Lung (tissue), 11 donors: ENCODE measurements at regions not wholly inside any gene's neighbourhood (a gene's known extent, or its start where the extent isn't known, plus 50 kb on each side); places are given as distances from the start of the nearest gene placed in this dataset.
A peak's percentile ranks its signal among the peaks of the same experiment; 100 is the strongest.

Source experiments
- ATAC-seq: fragments of 200-7000 bp; cut with Tn5 transposase; one replicate; pipeline ENCODE4 v1.9.1; 2020; ENCODE audit warnings: moderate number of reproducible peaks; ENCODE audit not compliant: insufficient read depth, low FRiP score
- DNase-seq, 3 donors: peaks; one replicate each; pipeline ENCODE4 v3.0.0-alpha.2; 2013 to 2017
- H3K27ac ChIP-seq, 2 donors: one replicate each; pipeline ENCODE4 v1.5.1; 2013; ENCODE audit warnings: mild to moderate bottlenecking in 2 of 2, moderate library complexity in 2 of 2, control low read depth in 1 of 2, inconsistent platforms in 1 of 2, low read depth in 1 of 2, low read length in 1 of 2
- H3K27me3 ChIP-seq, 3 donors: one replicate each; pipeline ENCODE4 v1.5.1; 2013; ENCODE audit warnings: low read length in 2 of 3; ENCODE audit not compliant: control insufficient read depth in 3 of 3, insufficient read depth in 3 of 3
- H3K36me3 ChIP-seq, 4 donors: one replicate each; pipeline ENCODE4 v1.5.1; 2013; ENCODE audit warnings: low read length in 4 of 4, mild to moderate bottlenecking in 1 of 4, moderate library complexity in 1 of 4; ENCODE audit not compliant: control insufficient read depth in 4 of 4, insufficient read depth in 4 of 4
- H3K4me1 ChIP-seq, 5 donors: one replicate each; pipeline ENCODE4 v1.5.1; 2013; ENCODE audit warnings: low read length in 5 of 5, mild to moderate bottlenecking in 2 of 5, moderate library complexity in 1 of 5; ENCODE audit not compliant: control insufficient read depth in 5 of 5, insufficient read depth in 5 of 5
- H3K4me3 ChIP-seq: one replicate; pipeline ENCODE4 v1.5.1; 2013; ENCODE audit warnings: mild to moderate bottlenecking, control low read depth, moderate library complexity
- H3K9ac ChIP-seq, 2 donors: one replicate each; pipeline ENCODE4 v1.5.1; 2013; ENCODE audit warnings: low read length in 2 of 2, control low read depth in 1 of 2; ENCODE audit not compliant: insufficient read depth in 1 of 2
- H3K9me3 ChIP-seq, 4 donors: one replicate each; pipeline ENCODE4 v1.5.1; 2013; ENCODE audit warnings: low read length in 3 of 4, mild to moderate bottlenecking in 1 of 4, moderate library complexity in 1 of 4; ENCODE audit not compliant: control insufficient read depth in 4 of 4, insufficient read depth in 3 of 4
- CTCF ChIP-seq: IDR thresholded peaks from 2 replicates; pipeline ENCODE4 v1.5.1; 2012; ENCODE audit warnings: mild to moderate bottlenecking; ENCODE audit errors: control extremely low read depth, extremely low read depth
- WGBS, 2 donors: extraction: QIAGEN DNeasy Blood & Tissue Kit; methylation state at CpG; one replicate each; pipeline ENCODE4 v1.1.7; 2013; 5-methylcytosine and 5-hydroxymethylcytosine counted together
- donor health status: control.
- donor health status: control.
- donor health status: Bipolar disorder and iron deficiency.
- donor health status: healthy.
- donor health status: DM: yes; HTN: yes; CAD: no.

- Histone ChIP-seq H3K4me1 (no peaks in the 10 kb centered on the region), H3K9ac (no peak overlapping the region), H3K27ac (no peak overlapping the region), H3K9me3 (peaks cover 0 to 7% (median under 1%) of the 10 kb centered on the region in 4 donors), H3K4me3 (no peak overlapping the region), H3K27me3 (no peaks in the 10 kb centered on the region), H3K36me3 (no peaks in the 10 kb centered on the region)
- 70 to 98% methylated on average over 1 of the region's 1 CpG for WGBS, 2 donors
- TF ChIP-seq CTCF, result no peak
- DNase-seq (no peak), ATAC-seq (no peak)
Observed at GRCh38 chr1:73096841-73097240, 814.5 kb upstream of the NEGR1 start.

DNA sequence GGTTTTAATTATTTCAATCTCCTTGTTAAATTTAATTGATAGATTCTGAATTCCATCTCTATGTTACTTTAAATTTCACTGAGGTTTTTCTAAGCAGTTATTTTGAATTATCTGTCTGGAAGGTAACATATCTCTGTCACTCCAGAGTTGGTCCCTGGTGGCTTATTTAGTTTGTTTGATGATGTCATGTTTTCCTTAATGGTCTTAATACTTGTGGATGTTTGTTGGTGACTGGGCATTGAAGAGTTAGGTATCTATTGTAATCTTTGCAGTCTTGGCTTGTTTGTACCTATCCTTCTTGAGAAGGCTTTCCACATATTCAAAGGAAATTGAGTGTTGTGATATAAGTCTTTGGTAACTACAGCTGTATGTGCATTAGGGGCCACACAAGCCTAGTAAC is 810.0 kb upstream of the NEGR1 start:
- Histone ChIP-seq H3K9ac (no peak overlapping the region), H3K36me3 (no peaks in the 10 kb centered on the region), H3K4me3 (no peak overlapping the region), H3K9me3 (peaks cover 0 to 7% (median 3%) of the 10 kb centered on the region in 4 donors), H3K4me1 (no peaks in the 10 kb centered on the region), H3K27ac (no peak overlapping the region), H3K27me3 (no peaks in the 10 kb centered on the region)
- ATAC-seq, result no peak
- DNase-seq, result no peak
- no peak for TF ChIP-seq CTCF

- ATAC-seq, result no peak
- 40 to 44% methylated on average over 3 of the region's 3 CpGs for WGBS, 2 donors
- H3K4me1 ChIP-seq, result peaks cover 0 to 13% (median 5%) of the 10 kb centered on the region in 5 donors
- H3K36me3 ChIP-seq, result no peaks in the 10 kb centered on the region
- H3K9me3 ChIP-seq, result peaks cover 0 to 3% (median 0%) of the 10 kb centered on the region in 4 donors
- DNase-seq, result no peak
- H3K9ac ChIP-seq, result no peak overlapping the region
- no peak for TF ChIP-seq CTCF
- no peak overlapping the region for H3K27ac ChIP-seq
- H3K4me3 ChIP-seq, result no peak overlapping the region
- H3K27me3 ChIP-seq, result no peaks in the 10 kb centered on the region
Observed at GRCh38 chr1:73066866-73067265, 784.5 kb upstream of the NEGR1 start.

DNA sequence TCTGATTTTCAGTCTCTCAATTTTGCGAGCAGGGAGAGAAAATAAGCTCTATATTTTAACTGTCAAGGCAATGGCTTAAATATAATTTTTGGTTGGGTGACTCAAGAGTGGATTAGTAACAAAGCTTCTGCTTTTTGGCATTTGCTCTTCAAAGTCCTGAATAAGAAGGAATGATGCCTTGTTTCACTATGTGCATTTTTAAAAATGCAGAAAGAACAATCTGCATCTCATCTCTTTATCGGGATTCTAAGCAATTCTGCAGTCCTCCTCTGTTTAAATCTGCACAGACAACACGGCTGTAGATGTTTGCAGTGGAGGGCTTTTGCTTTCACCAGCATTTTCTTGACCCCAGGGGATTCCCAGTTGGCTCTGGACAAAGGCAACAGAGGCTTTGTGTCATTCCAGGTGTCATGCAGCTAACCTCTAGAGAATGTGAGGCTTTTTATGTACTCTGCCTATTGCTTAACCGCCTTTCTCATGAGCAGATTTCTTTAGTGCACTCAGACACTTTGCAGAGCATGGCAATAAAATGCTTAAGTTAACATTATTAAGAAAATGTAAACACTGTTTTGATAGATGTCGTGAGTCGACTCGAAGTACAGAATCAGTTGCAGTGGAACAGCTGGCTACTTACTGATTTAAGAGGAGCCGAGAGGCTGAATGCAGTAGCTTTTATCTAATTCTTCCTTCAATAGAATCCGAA is 783.2 kb upstream of the NEGR1 start:
- peak; percentile 20 to 79 (median 55) for DNase-seq
- 27 to 43% methylated on average over 9 of the region's 9 CpGs for WGBS, 2 donors
- no peak for ATAC-seq

More for the DNA sequence above, 783.2 kb upstream of the NEGR1 start:
- H3K9me3 ChIP-seq, result peaks cover 0 to 5% (median 0%) of the 10 kb centered on the region in 4 donors
- no peaks in the 10 kb centered on the region for H3K27me3 ChIP-seq
- no peak overlapping the region for H3K9ac ChIP-seq
- no peaks in the 10 kb centered on the region for H3K36me3 ChIP-seq
- peaks cover 0 to 13% (median 5%) of the 10 kb centered on the region in 5 donors for H3K4me1 ChIP-seq
- no peak for TF ChIP-seq CTCF
- H3K4me3 ChIP-seq, result no peak overlapping the region
- no peak overlapping the region for H3K27ac ChIP-seq
